ENCODE measurements at regions not wholly inside any gene's neighbourhood (a gene's known extent, or its start where the extent isn't known, plus 50 kb on each side); places are given as distances from the start of the nearest gene placed in this dataset.
"Not testable (repeated sequence)": the region's sequence is repeated elsewhere in the genome, so short reads cannot be mapped to it uniquely, and the experiment has no call there.

- DNase-seq = not testable (repeated sequence)
Observed at GRCh38 chr14:37712476-37712860, 117.0 kb downstream of the TTC6 start.

- DNase-seq = no peak
Observed at GRCh38 chr14:37712976-37713431, 117.6 kb downstream of the TTC6 start.

GRCh38 chr14:37720131-37720530, 124.7 kb downstream of the TTC6 start:
- no peak for DNase-seq

- DNase-seq = no peak
Observed at GRCh38 chr14:37721976-37722659, 126.7 kb downstream of the TTC6 start.

- DNase-seq = no peak
Observed at GRCh38 chr14:37723515-37723914, 128.1 kb downstream of the TTC6 start.

- no peak for DNase-seq
Observed at GRCh38 chr14:37726708-37727107, 131.3 kb downstream of the TTC6 start.

- DNase-seq = no peak
Observed at GRCh38 chr14:37729218-37729617, 133.8 kb downstream of the TTC6 start.

GRCh38 chr14:37731094-37731493, 135.7 kb downstream of the TTC6 start:
- DNase-seq = no peak

GRCh38 chr14:37745657-37746056, 150.2 kb downstream of the TTC6 start:
- DNase-seq = no peak

GRCh38 chr14:37746140-37746832, 150.9 kb downstream of the TTC6 start:
- DNase-seq = no peak

- no peak for DNase-seq
Observed at GRCh38 chr14:37753459-37753858, 158.0 kb downstream of the TTC6 start.

GRCh38 chr14:37760275-37760674, 164.8 kb downstream of the TTC6 start:
- not testable (repeated sequence) for DNase-seq

GRCh38 chr14:37763266-37763665, 167.8 kb downstream of the TTC6 start:
- DNase-seq = no peak

GRCh38 chr14:37772283-37772682, 176.9 kb downstream of the TTC6 start:
- not testable (repeated sequence) for DNase-seq

GRCh38 chr14:37776791-37777499, 181.5 kb downstream of the TTC6 start:
- DNase-seq = no peak

- no peak for DNase-seq
Observed at GRCh38 chr14:37778135-37778943, 182.9 kb downstream of the TTC6 start.

- DNase-seq = no peak
Observed at GRCh38 chr14:37779480-37779879, 184.1 kb downstream of the TTC6 start.

- not testable (repeated sequence) for DNase-seq
Observed at GRCh38 chr14:37780731-37781130, 185.3 kb downstream of the TTC6 start.

GRCh38 chr14:37784203-37784826, 188.9 kb downstream of the TTC6 start:
- DNase-seq = not testable (repeated sequence)

GRCh38 chr14:37784827-37785223, 189.4 kb downstream of the TTC6 start:
- DNase-seq = not testable (repeated sequence)

GRCh38 chr14:37785298-37785697, 189.9 kb downstream of the TTC6 start:
- not testable (repeated sequence) for DNase-seq

- not testable (repeated sequence) for DNase-seq
Observed at GRCh38 chr14:37786114-37786625, 190.7 kb downstream of the TTC6 start.

Data from activated CD4-positive, alpha-beta T cell treated with anti-CD3 and anti-CD28 coated beads, Interleukin-2, amount 50 U/mL, for 16 hours (primary cell).